PC-9 (cell line): ENCODE measurements at regions not wholly inside any gene's neighbourhood (a gene's known extent, or its start where the extent isn't known, plus 50 kb on each side); places are given as distances from the start of the nearest gene placed in this dataset.

Experiments used
- CTCF ChIP-seq: fragments of 200-600 bp; sonication (generic); conservative IDR thresholded peaks from 2 replicates; pipeline ENCODE4 v1.6.1; 2017; ENCODE audit warnings: mixed run types, antibody characterized with exemption, mild to moderate bottlenecking, moderate library complexity
- EZH2 ChIP-seq: fragments of 200-600 bp; sonication (generic); IDR thresholded peaks from 2 replicates; pipeline ENCODE4 v1.8.0; 2017; ENCODE audit warnings: antibody characterized with exemption, low read depth

DNA sequence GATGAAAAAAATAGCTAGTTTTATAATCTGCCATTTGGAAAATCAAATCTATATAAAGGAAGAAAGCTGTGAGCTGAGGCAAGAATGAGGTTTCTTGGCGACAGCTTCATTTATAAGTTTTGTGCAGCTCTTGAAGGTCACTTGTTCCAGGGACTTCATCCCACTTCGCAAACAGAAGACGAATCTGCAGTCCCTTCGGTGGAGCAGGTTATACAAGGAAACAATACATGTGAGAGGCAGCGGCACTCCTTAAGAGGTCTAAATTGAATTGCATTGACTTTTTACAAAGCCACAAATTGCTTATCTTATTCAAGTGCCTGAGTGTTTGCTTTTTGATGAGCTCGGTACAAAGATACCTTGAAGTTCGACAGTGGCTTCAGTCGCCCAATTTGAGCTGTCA, 72.2 kb downstream of the C1QL2 start:
- TF ChIP-seq CTCF, result no peak
- TF ChIP-seq EZH2, result no peak
